Esophagus muscularis mucosa (tissue), 3 donors: ENCODE measurements at regions not wholly inside any gene's neighbourhood (a gene's known extent, or its start where the extent isn't known, plus 50 kb on each side); places are given as distances from the start of the nearest gene placed in this dataset.

Source experiments
- POLR2A ChIP-seq: fragments of 450-650 bp; IDR thresholded peaks from one replicate; pipeline ENCODE4 v1.6.1; 2017; ENCODE audit warnings: antibody characterized with exemption, moderate library complexity, mild to moderate bottlenecking, low read depth
- TF ChIP-seq, protein P1 (sequence below), 3 experiments: fragments of 200-600 bp in 2 of 3; fragments of 450-650 bp in 1 of 3; sonication (generic) in 2 of 3; IDR thresholded peaks; one replicate each; pipeline ENCODE4 v1.5.1; 2017 to 2019; ENCODE audit warnings: antibody characterized with exemption in 3 of 3, mild to moderate bottlenecking in 2 of 3, moderate library complexity in 1 of 3

DNA sequence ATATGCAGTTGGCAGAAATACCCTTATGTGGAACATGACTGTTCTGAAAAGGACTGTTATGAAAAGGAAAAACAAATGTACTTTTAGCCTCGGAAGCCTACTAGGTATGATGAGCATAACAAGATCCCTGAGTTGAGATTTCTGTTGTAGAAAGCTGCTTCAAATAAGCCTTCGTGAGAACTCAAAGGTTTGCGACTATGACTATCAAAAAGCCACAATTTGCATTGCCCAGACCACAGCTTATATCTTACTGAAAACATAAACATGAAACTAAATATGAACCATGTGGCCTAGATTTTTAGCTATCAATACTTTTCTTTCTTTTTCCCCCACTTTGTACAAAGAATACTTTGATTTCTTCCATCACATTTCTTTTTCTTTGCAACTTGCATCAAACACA lies 398.2 kb upstream of the LCORL start:
- TF ChIP-seq, protein P1, sequence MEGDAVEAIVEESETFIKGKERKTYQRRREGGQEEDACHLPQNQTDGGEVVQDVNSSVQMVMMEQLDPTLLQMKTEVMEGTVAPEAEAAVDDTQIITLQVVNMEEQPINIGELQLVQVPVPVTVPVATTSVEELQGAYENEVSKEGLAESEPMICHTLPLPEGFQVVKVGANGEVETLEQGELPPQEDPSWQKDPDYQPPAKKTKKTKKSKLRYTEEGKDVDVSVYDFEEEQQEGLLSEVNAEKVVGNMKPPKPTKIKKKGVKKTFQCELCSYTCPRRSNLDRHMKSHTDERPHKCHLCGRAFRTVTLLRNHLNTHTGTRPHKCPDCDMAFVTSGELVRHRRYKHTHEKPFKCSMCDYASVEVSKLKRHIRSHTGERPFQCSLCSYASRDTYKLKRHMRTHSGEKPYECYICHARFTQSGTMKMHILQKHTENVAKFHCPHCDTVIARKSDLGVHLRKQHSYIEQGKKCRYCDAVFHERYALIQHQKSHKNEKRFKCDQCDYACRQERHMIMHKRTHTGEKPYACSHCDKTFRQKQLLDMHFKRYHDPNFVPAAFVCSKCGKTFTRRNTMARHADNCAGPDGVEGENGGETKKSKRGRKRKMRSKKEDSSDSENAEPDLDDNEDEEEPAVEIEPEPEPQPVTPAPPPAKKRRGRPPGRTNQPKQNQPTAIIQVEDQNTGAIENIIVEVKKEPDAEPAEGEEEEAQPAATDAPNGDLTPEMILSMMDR (IDR thresholded peaks at IDR 0.05), result no peak
- no peak for TF ChIP-seq POLR2A
